Sigmoid colon (tissue), 4 donors: ENCODE measurements at regions not wholly inside any gene's neighbourhood (a gene's known extent, or its start where the extent isn't known, plus 50 kb on each side); places are given as distances from the start of the nearest gene placed in this dataset.

Source experiments
- EP300 ChIP-seq, 4 donors: sonication (generic); formaldehyde crosslinking; IDR thresholded peaks; one replicate each; pipeline ENCODE4 v1.6.1; 2017; ENCODE audit warnings: antibody characterized with exemption in 4 of 4
- POLR2A ChIP-seq, 2 donors: fragments of 450-650 bp; IDR thresholded peaks; one replicate each; pipeline ENCODE4 v1.6.1; 2016; ENCODE audit warnings: antibody characterized with exemption in 2 of 2, mild to moderate bottlenecking in 2 of 2, moderate library complexity in 2 of 2
- POLR2AphosphoS5 ChIP-seq, 4 donors: sonication (generic); formaldehyde crosslinking; IDR thresholded peaks; one replicate each; pipeline ENCODE4 v1.6.1; 2017; ENCODE audit warnings: antibody characterized with exemption in 4 of 4
- TF ChIP-seq, protein P1 (sequence below), 4 experiments: fragments of 450-650 bp in 3 of 4; fragments of 200-600 bp in 1 of 4; IDR thresholded peaks; one replicate each; pipeline ENCODE4 v1.5.1; 2016 to 2019; ENCODE audit warnings: antibody characterized with exemption in 4 of 4, mild to moderate bottlenecking in 3 of 4, moderate library complexity in 2 of 4

GRCh38 chr3:28649266-28649665 is 300.6 kb upstream of the AZI2 start:
- TF ChIP-seq, protein P1, sequence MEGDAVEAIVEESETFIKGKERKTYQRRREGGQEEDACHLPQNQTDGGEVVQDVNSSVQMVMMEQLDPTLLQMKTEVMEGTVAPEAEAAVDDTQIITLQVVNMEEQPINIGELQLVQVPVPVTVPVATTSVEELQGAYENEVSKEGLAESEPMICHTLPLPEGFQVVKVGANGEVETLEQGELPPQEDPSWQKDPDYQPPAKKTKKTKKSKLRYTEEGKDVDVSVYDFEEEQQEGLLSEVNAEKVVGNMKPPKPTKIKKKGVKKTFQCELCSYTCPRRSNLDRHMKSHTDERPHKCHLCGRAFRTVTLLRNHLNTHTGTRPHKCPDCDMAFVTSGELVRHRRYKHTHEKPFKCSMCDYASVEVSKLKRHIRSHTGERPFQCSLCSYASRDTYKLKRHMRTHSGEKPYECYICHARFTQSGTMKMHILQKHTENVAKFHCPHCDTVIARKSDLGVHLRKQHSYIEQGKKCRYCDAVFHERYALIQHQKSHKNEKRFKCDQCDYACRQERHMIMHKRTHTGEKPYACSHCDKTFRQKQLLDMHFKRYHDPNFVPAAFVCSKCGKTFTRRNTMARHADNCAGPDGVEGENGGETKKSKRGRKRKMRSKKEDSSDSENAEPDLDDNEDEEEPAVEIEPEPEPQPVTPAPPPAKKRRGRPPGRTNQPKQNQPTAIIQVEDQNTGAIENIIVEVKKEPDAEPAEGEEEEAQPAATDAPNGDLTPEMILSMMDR (IDR thresholded peaks at IDR 0.05) = no peak
- no peak for TF ChIP-seq POLR2A (IDR thresholded peaks at IDR 0.05)
- TF ChIP-seq POLR2AphosphoS5 (IDR thresholded peaks at IDR 0.05) = no peak
- no peak for TF ChIP-seq EP300 (IDR thresholded peaks at IDR 0.05)
